Stimulated activated CD8-positive, alpha-beta memory T cell treated with anti-CD3 and anti-CD28 coated beads, Interleukin-4, amount 100 ng/mL, for 24 hours (primary cell): ENCODE measurements at regions not wholly inside any gene's neighbourhood (a gene's known extent, or its start where the extent isn't known, plus 50 kb on each side); places are given as distances from the start of the nearest gene placed in this dataset.

ENCODE experiments used
- DNase-seq: peaks from one replicate; pipeline ENCODE4 v3.0.0-alpha.2; 2020; ENCODE audit warnings: low read depth

- DNase-seq, result no peak
These were observed 365.2 kb downstream of the GADD45G start for GRCh38 chr9:89969881-89970639.

- no peak for DNase-seq
These were observed 365.9 kb downstream of the GADD45G start for GRCh38 chr9:89970701-89971100.

GRCh38 chr9:89972535-89972934 lies 367.7 kb downstream of the GADD45G start:
- DNase-seq, result no peak

- no peak for DNase-seq
These were observed 369.8 kb downstream of the GADD45G start for GRCh38 chr9:89974582-89974981.

- DNase-seq, result no peak
These were observed 370.2 kb downstream of the GADD45G start for GRCh38 chr9:89975024-89975423.

GRCh38 chr9:89975630-89976029 lies 370.8 kb downstream of the GADD45G start:
- DNase-seq, result no peak

- no peak for DNase-seq
These were observed 373.4 kb downstream of the GADD45G start for GRCh38 chr9:89978185-89978584.

- no peak for DNase-seq
These were observed 375.8 kb downstream of the GADD45G start for GRCh38 chr9:89980600-89980999.

- no peak for DNase-seq
These were observed 377.2 kb downstream of the GADD45G start for GRCh38 chr9:89982016-89982415.

GRCh38 chr9:89983411-89983810 lies 378.6 kb downstream of the GADD45G start:
- DNase-seq, result no peak

- DNase-seq, result no peak
These were observed 379.4 kb downstream of the GADD45G start for GRCh38 chr9:89984214-89984613.

GRCh38 chr9:89985068-89985467 lies 380.3 kb downstream of the GADD45G start:
- DNase-seq, result no peak

- no peak for DNase-seq
These were observed 381.4 kb downstream of the GADD45G start for GRCh38 chr9:89986190-89986589.

GRCh38 chr9:89988458-89988857 lies 383.6 kb downstream of the GADD45G start:
- DNase-seq, result no peak

GRCh38 chr9:89991204-89991790 lies 386.5 kb downstream of the GADD45G start:
- no peak for DNase-seq

- no peak for DNase-seq
These were observed 387.8 kb downstream of the GADD45G start for GRCh38 chr9:89992326-89993198.

- DNase-seq, result no peak
These were observed 389.1 kb downstream of the GADD45G start for GRCh38 chr9:89993678-89994630.

- DNase-seq, result no peak
These were observed 390.3 kb downstream of the GADD45G start for GRCh38 chr9:89994988-89995613.

- DNase-seq, result no peak
These were observed 391.3 kb downstream of the GADD45G start for GRCh38 chr9:89996116-89996515.

GRCh38 chr9:89996773-89997172 lies 392.0 kb downstream of the GADD45G start:
- DNase-seq, result no peak

GRCh38 chr9:89998633-89999032 lies 393.8 kb downstream of the GADD45G start:
- DNase-seq, result no peak
